WERI-Rb-1 (cell line): ENCODE measurements at regions not wholly inside any gene's neighbourhood (a gene's known extent, or its start where the extent isn't known, plus 50 kb on each side); places are given as distances from the start of the nearest gene placed in this dataset.

Source experiments
- DNase-seq: peaks from one replicate; pipeline ENCODE4 v3.0.0-alpha.2; 2020
- H3K27ac ChIP-seq: fragments of 250-450 bp; sonication (Bioruptor Pico); 2 replicates; pipeline ENCODE4 v1.5.1; 2020; ENCODE audit warnings: mild to moderate bottlenecking, moderate library complexity
- H3K27me3 ChIP-seq: fragments of 250-450 bp; sonication (Bioruptor Pico); 2 replicates; pipeline ENCODE4 v1.5.1; 2021; ENCODE audit warnings: mild to moderate bottlenecking, low read depth, moderate library complexity; ENCODE audit not compliant: insufficient read depth, severe bottlenecking
- H3K36me3 ChIP-seq: fragments of 250-450 bp; sonication (Bioruptor Pico); 2 replicates; pipeline ENCODE4 v1.5.1; 2020; ENCODE audit warnings: mild to moderate bottlenecking, moderate library complexity
- H3K4me3 ChIP-seq: 2 replicates; pipeline ENCODE4 v1.5.1; 2011; ENCODE audit warnings: low read depth, mild to moderate bottlenecking, control low read depth, low read length
- H3K9me3 ChIP-seq: fragments of 250-450 bp; sonication (Bioruptor Pico); 2 replicates; pipeline ENCODE4 v1.5.1; 2021; ENCODE audit warnings: mild to moderate bottlenecking, moderate library complexity; ENCODE audit not compliant: severe bottlenecking
- CTCF ChIP-seq: IDR thresholded peaks from 2 replicates; pipeline ENCODE4 v1.5.1; 2011; ENCODE audit warnings: low read depth, mild to moderate bottlenecking, control low read depth, inconsistent platforms, low read length

- H3K27me3 ChIP-seq: no peaks in the 10 kb centered on the region
- no peak for DNase-seq
- no peak overlapping the region for H3K4me3 ChIP-seq
- H3K27ac ChIP-seq: no peak overlapping the region
- no peaks in the 10 kb centered on the region for H3K36me3 ChIP-seq
- TF ChIP-seq CTCF: no peak
- peaks cover 3% of the 10 kb centered on the region for H3K9me3 ChIP-seq
Observed at GRCh38 chr5:3878267-3878666, 282.6 kb downstream of the IRX1 start.

- no peak for TF ChIP-seq CTCF
- no peak overlapping the region for H3K27ac ChIP-seq
- H3K4me3 ChIP-seq: no peak overlapping the region
- H3K27me3 ChIP-seq: no peaks in the 10 kb centered on the region
- H3K9me3 ChIP-seq: peaks cover 3% of the 10 kb centered on the region
- DNase-seq: no peak
- H3K36me3 ChIP-seq: no peaks in the 10 kb centered on the region
Observed at GRCh38 chr5:3883040-3883439, 287.4 kb downstream of the IRX1 start.

- Histone ChIP-seq H3K9me3 (peaks cover 3% of the 10 kb centered on the region), H3K27ac (no peak overlapping the region), H3K4me3 (no peak overlapping the region), H3K27me3 (no peaks in the 10 kb centered on the region), H3K36me3 (no peaks in the 10 kb centered on the region)
- DNase-seq: no peak
- TF ChIP-seq CTCF: no peak
Observed at GRCh38 chr5:3886524-3887451, 291.2 kb downstream of the IRX1 start.

- DNase-seq: no peak
- no peak overlapping the region for H3K4me3 ChIP-seq
- TF ChIP-seq CTCF: no peak
- H3K9me3 ChIP-seq: no peaks in the 10 kb centered on the region
- no peaks in the 10 kb centered on the region for H3K36me3 ChIP-seq
- H3K27me3 ChIP-seq: no peaks in the 10 kb centered on the region
- H3K27ac ChIP-seq: no peak overlapping the region
Observed at GRCh38 chr5:3888310-3888709, 292.7 kb downstream of the IRX1 start.

- Histone ChIP-seq H3K27me3 (no peaks in the 10 kb centered on the region), H3K9me3 (no peaks in the 10 kb centered on the region), H3K27ac (no peak overlapping the region), H3K4me3 (no peak overlapping the region), H3K36me3 (no peaks in the 10 kb centered on the region)
- DNase-seq: no peak
- TF ChIP-seq CTCF: no peak
Observed at GRCh38 chr5:3889412-3890142, 293.9 kb downstream of the IRX1 start.
